GM12891 (cell line): ENCODE measurements at regions not wholly inside any gene's neighbourhood (a gene's known extent, or its start where the extent isn't known, plus 50 kb on each side); places are given as distances from the start of the nearest gene placed in this dataset.

Source experiments
- POLR2A ChIP-seq: IDR thresholded peaks from 2 replicates; pipeline ENCODE4 v1.6.1; 2011; ENCODE audit warnings: low read depth, low read length, control low read depth
- POLR2AphosphoS5 ChIP-seq: IDR thresholded peaks from 2 replicates; pipeline ENCODE4 v1.6.1; 2011; ENCODE audit warnings: low read depth, low read length, control low read depth

DNA sequence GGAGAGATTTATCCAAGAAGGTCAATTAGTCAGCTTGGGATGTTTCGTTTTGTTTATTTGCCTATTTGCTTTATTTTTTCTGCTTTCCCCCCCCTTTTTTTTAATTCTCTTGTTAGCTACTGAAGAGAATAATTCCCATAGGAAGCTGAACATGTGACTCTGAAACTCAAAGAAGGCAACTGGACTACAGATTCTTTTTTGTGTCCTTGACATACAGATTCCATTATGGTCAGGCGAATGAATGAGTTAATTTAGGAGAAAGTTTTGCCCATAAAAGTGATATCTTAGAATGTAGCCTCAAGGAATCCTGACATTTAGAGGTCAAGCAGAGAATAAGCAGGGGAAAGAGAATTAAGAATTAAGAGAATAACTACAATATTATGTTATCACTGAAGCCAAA lies 514.2 kb upstream of the LINC00305 start:
- TF ChIP-seq POLR2A (no peak), POLR2AphosphoS5 (no peak)
